ENCODE measurements at regions not wholly inside any gene's neighbourhood (a gene's known extent, or its start where the extent isn't known, plus 50 kb on each side); places are given as distances from the start of the nearest gene placed in this dataset.

DNA sequence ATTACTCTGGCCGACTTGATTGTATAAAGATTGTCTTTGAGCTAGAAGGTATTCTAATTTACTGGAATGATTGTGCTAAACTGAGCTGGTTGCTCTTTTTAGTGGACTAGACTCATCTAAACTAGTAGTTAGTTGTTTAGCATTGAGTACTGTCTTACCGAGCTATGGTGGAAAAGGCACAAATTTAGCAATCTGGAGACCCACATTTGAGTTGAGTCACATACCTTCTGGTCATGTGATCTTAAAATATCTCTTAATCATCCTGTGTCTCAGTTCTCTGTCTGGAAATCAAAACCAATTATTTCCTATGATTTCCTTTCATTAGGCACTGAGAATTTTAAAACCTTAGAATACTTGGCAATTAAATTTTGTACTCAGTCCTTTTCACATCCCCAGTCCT, 349.5 kb downstream of the IRS2 start:
- POLR2A ChIA-PET: no interaction called here
- CTCF ChIA-PET: no interaction called here

GRCh38 chr13:109436055-109436622, 350.2 kb downstream of the IRS2 start:
- Histone ChIP-seq H3K4me3 (ENCODE audit: low read depth, low read length) (no peak overlapping the region), H3K4me1 (ENCODE audit: control insufficient read depth, insufficient read depth, low read length) (no peaks in the 10 kb centered on the region), H3K9me3 (ENCODE audit: control insufficient read depth, insufficient read depth, low read depth, low read length) (no peaks in the 10 kb centered on the region), H3K27ac (ENCODE audit: extremely low read depth, low read depth, low read length) (no peak overlapping the region), H3K36me3 (ENCODE audit: control insufficient read depth in 2 of 2, insufficient read depth in 1 of 2, low read length in 2 of 2) (no peaks in the 10 kb centered on the region)
- ChIA-PET POLR2A (no interaction called here), CTCF (no interaction called here)
- no peak for TF ChIP-seq KLF10 (tag by site-specific recombination; IDR thresholded peaks at IDR 0.05)
- TF ChIP-seq ZBTB1 (tag by site-specific recombination; IDR thresholded peaks at IDR 0.05): no peak
- no peak for TF ChIP-seq PATZ1 (tag by site-specific recombination; IDR thresholded peaks at IDR 0.05)
- TF ChIP-seq PRDM6 (tag by site-specific recombination; IDR thresholded peaks at IDR 0.05): no peak
- TF ChIP-seq ZNF37A (tag by site-specific recombination; IDR thresholded peaks at IDR 0.05): no peak
- no peak for TF ChIP-seq ZNF391 (tag by site-specific recombination; IDR thresholded peaks at IDR 0.05; ENCODE audit: borderline replicate concordance, low read depth)
- TF ChIP-seq ZNF354C (tag by site-specific recombination; IDR thresholded peaks at IDR 0.05; ENCODE audit: borderline replicate concordance, low read depth): no peak
- no peak for TF ChIP-seq ZNF292 (tag by site-specific recombination; IDR thresholded peaks at IDR 0.05; ENCODE audit: borderline replicate concordance, low read depth)
- no peak for TF ChIP-seq ZNF174 (tag by site-specific recombination; IDR thresholded peaks at IDR 0.05)
- TF ChIP-seq, protein P1, sequence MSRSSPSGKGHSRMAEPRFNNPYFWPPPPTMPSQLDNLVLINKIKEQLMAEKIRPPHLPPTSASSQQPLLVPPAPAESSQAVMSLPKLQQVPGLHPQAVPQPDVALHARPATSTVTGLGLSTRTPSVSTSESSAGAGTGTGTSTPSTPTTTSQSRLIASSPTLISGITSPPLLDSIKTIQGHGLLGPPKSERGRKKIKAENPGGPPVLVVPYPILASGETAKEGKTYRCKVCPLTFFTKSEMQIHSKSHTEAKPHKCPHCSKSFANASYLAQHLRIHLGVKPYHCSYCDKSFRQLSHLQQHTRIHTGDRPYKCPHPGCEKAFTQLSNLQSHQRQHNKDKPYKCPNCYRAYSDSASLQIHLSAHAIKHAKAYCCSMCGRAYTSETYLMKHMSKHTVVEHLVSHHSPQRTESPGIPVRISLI (tag by site-specific recombination; IDR thresholded peaks at IDR 0.05): no peak

More for the DNA sequence above, 349.5 kb downstream of the IRS2 start:
- Histone ChIP-seq H3K9me3 (ENCODE audit: control insufficient read depth, insufficient read depth, low read depth, low read length) (no peaks in the 10 kb centered on the region), H3K4me1 (ENCODE audit: control insufficient read depth, insufficient read depth, low read length) (no peaks in the 10 kb centered on the region), H3K27ac (ENCODE audit: extremely low read depth, low read depth, low read length) (no peak overlapping the region), H3K4me3 (ENCODE audit: low read depth, low read length) (no peak overlapping the region), H3K36me3 (ENCODE audit: control insufficient read depth in 2 of 2, insufficient read depth in 1 of 2, low read length in 2 of 2) (no peaks in the 10 kb centered on the region)
- no peak for TF ChIP-seq ZNF777 (tag by site-specific recombination; IDR thresholded peaks at IDR 0.05; ENCODE audit: borderline replicate concordance)
- TF ChIP-seq HOXA7 (CRISPR knock-in tag; IDR thresholded peaks at IDR 0.05; ENCODE audit: borderline replicate concordance): no peak
- TF ChIP-seq KLF10 (tag by site-specific recombination; IDR thresholded peaks at IDR 0.05): no peak
- TF ChIP-seq ZNF621 (tag by site-specific recombination; IDR thresholded peaks at IDR 0.05): no peak
- no peak for TF ChIP-seq GLI2 (tag by site-specific recombination; IDR thresholded peaks at IDR 0.05; ENCODE audit: borderline replicate concordance, low read depth)
- no peak for TF ChIP-seq ZNF366 (tag by site-specific recombination; conservative IDR thresholded peaks at IDR 0.05)
- TF ChIP-seq, protein P2, sequence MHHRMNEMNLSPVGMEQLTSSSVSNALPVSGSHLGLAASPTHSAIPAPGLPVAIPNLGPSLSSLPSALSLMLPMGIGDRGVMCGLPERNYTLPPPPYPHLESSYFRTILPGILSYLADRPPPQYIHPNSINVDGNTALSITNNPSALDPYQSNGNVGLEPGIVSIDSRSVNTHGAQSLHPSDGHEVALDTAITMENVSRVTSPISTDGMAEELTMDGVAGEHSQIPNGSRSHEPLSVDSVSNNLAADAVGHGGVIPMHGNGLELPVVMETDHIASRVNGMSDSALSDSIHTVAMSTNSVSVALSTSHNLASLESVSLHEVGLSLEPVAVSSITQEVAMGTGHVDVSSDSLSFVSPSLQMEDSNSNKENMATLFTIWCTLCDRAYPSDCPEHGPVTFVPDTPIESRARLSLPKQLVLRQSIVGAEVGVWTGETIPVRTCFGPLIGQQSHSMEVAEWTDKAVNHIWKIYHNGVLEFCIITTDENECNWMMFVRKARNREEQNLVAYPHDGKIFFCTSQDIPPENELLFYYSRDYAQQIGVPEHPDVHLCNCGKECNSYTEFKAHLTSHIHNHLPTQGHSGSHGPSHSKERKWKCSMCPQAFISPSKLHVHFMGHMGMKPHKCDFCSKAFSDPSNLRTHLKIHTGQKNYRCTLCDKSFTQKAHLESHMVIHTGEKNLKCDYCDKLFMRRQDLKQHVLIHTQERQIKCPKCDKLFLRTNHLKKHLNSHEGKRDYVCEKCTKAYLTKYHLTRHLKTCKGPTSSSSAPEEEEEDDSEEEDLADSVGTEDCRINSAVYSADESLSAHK (tag by site-specific recombination; IDR thresholded peaks at IDR 0.05): no peak
- no peak for TF ChIP-seq KLF1 (tag by site-specific recombination; IDR thresholded peaks at IDR 0.05)
- no peak for TF ChIP-seq ZFP37 (tag by site-specific recombination; IDR thresholded peaks at IDR 0.05)
